Ascending aorta (tissue), 2 donors: ENCODE measurements at regions not wholly inside any gene's neighbourhood (a gene's known extent, or its start where the extent isn't known, plus 50 kb on each side); places are given as distances from the start of the nearest gene placed in this dataset.

Experiments
- DNase-seq, 2 donors: peaks; one replicate each; pipeline ENCODE4 v3.0.0-alpha.2; 2019; ENCODE audit warnings: low spot score in 2 of 2
- H3K27ac ChIP-seq, 2 donors: fragments of 200-600 bp; sonication (generic); one replicate each; pipeline ENCODE4 v1.5.1; 2016 to 2017; ENCODE audit warnings: mild to moderate bottlenecking in 1 of 2
- H3K27me3 ChIP-seq: fragments of 200-600 bp; sonication (generic); one replicate; pipeline ENCODE4 v1.5.1; 2017
- H3K36me3 ChIP-seq, 2 donors: fragments of 200-600 bp; sonication (generic); one replicate each; pipeline ENCODE4 v1.5.1; 2016
- H3K4me1 ChIP-seq, 2 donors: fragments of 200-600 bp; sonication (generic); one replicate each; pipeline ENCODE4 v1.5.1; 2016 to 2017; ENCODE audit warnings: mild to moderate bottlenecking in 1 of 2
- H3K4me3 ChIP-seq, 2 donors: fragments of 200-600 bp; sonication (generic); one replicate each; pipeline ENCODE4 v1.5.1; 2016 to 2017; ENCODE audit warnings: mild to moderate bottlenecking in 1 of 2
- H3K9me3 ChIP-seq, 2 donors: fragments of 200-600 bp; sonication (generic); one replicate each; pipeline ENCODE4 v1.5.1; 2016
- intact Hi-C: fragments of 100-400 bp; cut with DNase I; formaldehyde crosslinking; loops from one replicate; pipeline ENCODE4 v1.15.1; 2023
- TF ChIP-seq, protein P1 (sequence below), 3 experiments: fragments of 200-600 bp in 2 of 3; fragments of 450-650 bp in 1 of 3; sonication (generic) in 2 of 3; IDR thresholded peaks; one replicate each; pipeline ENCODE4 v1.5.1; 2016 to 2019; ENCODE audit warnings: antibody characterized with exemption in 3 of 3, mild to moderate bottlenecking in 1 of 3, moderate library complexity in 1 of 3

DNA sequence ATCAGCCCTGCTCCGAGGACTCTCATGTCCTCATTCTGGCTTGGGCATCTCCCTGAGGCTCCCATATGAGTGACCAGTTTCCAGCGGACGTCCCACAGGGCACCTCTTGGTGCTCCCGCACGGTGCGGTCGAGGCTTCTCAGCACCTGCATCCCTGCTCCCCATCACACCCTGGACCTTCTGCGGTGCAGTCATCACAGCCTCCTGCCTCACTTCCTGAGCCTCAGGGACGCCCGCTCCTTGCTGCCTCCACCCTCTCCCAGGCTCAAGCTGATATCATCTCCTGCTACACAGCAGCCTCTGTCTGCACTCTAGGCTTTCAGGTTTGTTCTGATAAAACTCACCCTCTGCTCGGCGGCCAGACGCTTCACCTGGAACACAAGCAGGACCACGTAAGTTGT lies 185.0 kb downstream of the TMEM18 start:
- DNase-seq, result no peak
- Histone ChIP-seq H3K27ac (no peak overlapping the region), H3K9me3 (no peaks in the 10 kb centered on the region), H3K4me3 (no peak overlapping the region), H3K36me3 (no peaks in the 10 kb centered on the region), H3K27me3 (no peaks in the 10 kb centered on the region), H3K4me1 (no peaks in the 10 kb centered on the region)
- TF ChIP-seq, protein P1, sequence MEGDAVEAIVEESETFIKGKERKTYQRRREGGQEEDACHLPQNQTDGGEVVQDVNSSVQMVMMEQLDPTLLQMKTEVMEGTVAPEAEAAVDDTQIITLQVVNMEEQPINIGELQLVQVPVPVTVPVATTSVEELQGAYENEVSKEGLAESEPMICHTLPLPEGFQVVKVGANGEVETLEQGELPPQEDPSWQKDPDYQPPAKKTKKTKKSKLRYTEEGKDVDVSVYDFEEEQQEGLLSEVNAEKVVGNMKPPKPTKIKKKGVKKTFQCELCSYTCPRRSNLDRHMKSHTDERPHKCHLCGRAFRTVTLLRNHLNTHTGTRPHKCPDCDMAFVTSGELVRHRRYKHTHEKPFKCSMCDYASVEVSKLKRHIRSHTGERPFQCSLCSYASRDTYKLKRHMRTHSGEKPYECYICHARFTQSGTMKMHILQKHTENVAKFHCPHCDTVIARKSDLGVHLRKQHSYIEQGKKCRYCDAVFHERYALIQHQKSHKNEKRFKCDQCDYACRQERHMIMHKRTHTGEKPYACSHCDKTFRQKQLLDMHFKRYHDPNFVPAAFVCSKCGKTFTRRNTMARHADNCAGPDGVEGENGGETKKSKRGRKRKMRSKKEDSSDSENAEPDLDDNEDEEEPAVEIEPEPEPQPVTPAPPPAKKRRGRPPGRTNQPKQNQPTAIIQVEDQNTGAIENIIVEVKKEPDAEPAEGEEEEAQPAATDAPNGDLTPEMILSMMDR (IDR thresholded peaks at IDR 0.05), result no peak
- intact Hi-C loops, result no loop called here

GRCh38 chr2:489838-490237 lies 187.4 kb downstream of the TMEM18 start:
- DNase-seq, result no peak
- intact Hi-C loops, result no loop called here
- no peak overlapping the region for H3K27ac ChIP-seq
- TF ChIP-seq, protein P1 (IDR thresholded peaks at IDR 0.05), result no peak
- no peaks in the 10 kb centered on the region for H3K9me3 ChIP-seq
- no peaks in the 10 kb centered on the region for H3K4me1 ChIP-seq
- H3K27me3 ChIP-seq, result no peaks in the 10 kb centered on the region
- H3K4me3 ChIP-seq, result no peak overlapping the region
- no peaks in the 10 kb centered on the region for H3K36me3 ChIP-seq

DNA sequence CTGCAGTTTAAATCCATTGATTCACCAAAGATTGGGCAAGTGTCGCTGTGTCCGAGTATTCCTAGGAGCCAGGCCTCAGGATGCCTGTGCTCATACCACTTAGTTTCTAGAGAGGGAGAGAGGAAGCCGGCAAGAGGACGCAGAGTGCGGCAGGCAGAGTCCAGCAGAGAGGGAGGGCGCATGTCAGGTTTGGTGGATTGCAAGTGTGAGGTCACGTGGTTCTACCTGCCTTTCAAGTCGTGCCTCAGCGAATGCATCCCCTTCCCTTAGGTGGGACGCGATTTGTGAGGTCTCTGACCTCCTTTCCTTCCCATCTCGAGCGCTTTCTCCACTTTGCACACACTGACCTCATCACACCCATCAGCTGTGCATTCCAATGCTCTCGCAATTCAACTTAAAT lies 188.1 kb downstream of the TMEM18 start:
- H3K9me3 ChIP-seq, result no peaks in the 10 kb centered on the region
- intact Hi-C loops, result no loop called here
- no peaks in the 10 kb centered on the region for H3K27me3 ChIP-seq
- H3K4me3 ChIP-seq, result no peak overlapping the region
- no peaks in the 10 kb centered on the region for H3K36me3 ChIP-seq
- H3K4me1 ChIP-seq, result no peaks in the 10 kb centered on the region
- DNase-seq, result no peak
- no peak overlapping the region for H3K27ac ChIP-seq
- TF ChIP-seq, protein P1 (IDR thresholded peaks at IDR 0.05), result no peak

DNA sequence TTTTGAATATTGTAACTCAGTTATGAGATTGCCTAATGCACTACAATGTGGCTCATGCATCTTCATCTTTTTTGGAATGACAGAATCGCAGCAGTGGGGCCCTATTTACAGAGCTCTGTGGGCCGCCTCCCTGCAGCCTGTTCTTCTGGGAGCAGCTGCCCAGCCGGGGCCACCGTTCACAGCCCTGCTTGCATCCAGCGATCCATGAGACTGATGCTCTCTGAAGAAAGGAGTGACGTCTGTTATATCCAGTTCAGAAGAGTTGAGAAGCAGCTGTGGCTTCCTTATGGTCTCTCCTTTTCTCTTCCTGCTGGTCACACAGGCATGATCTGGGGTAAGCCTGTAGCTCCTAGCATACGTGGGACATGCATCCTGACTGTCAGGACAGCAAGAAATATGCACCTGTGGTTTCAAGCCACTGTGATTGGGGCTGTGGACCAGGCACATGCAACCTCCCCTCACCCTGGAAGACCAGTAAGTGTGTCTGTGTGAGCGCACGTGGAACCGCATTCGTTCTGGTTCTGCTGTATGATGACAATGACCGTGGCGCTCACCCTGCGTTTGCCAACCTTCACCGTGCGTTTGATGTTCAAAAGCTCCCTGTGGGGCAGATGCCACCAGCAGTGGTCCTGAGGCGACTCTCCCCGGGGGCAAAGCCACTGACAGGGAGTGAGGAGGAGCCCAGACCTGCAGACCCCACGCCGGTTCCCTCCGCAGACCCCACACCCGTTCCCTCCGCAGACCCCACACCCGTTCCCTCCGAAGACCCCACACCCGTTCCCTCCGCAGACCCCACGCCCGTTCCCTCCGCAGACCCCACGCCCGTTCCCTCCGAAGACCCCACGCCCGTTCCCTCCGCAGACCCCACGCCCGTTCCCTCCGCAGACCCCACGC lies 189.8 kb downstream of the TMEM18 start:
- TF ChIP-seq, protein P1 (IDR thresholded peaks at IDR 0.05), result no peak
- Histone ChIP-seq H3K4me3 (no peak overlapping the region), H3K9me3 (no peaks in the 10 kb centered on the region), H3K27ac (no peak overlapping the region), H3K36me3 (no peaks in the 10 kb centered on the region), H3K27me3 (no peaks in the 10 kb centered on the region), H3K4me1 (no peaks in the 10 kb centered on the region)
- DNase-seq, result no peak
- intact Hi-C loops, result no loop called here

GRCh38 chr2:486371-486770 lies 190.8 kb downstream of the TMEM18 start:
- H3K36me3 ChIP-seq, result no peaks in the 10 kb centered on the region
- no peaks in the 10 kb centered on the region for H3K27me3 ChIP-seq
- H3K27ac ChIP-seq, result no peak overlapping the region
- DNase-seq, result no peak
- no peaks in the 10 kb centered on the region for H3K4me1 ChIP-seq
- H3K4me3 ChIP-seq, result no peak overlapping the region
- H3K9me3 ChIP-seq, result no peaks in the 10 kb centered on the region
- intact Hi-C loops, result no loop called here
- TF ChIP-seq, protein P1 (IDR thresholded peaks at IDR 0.05), result no peak
